ENCODE measurements at regions not wholly inside any gene's neighbourhood (a gene's known extent, or its start where the extent isn't known, plus 50 kb on each side); places are given as distances from the start of the nearest gene placed in this dataset.

DNA sequence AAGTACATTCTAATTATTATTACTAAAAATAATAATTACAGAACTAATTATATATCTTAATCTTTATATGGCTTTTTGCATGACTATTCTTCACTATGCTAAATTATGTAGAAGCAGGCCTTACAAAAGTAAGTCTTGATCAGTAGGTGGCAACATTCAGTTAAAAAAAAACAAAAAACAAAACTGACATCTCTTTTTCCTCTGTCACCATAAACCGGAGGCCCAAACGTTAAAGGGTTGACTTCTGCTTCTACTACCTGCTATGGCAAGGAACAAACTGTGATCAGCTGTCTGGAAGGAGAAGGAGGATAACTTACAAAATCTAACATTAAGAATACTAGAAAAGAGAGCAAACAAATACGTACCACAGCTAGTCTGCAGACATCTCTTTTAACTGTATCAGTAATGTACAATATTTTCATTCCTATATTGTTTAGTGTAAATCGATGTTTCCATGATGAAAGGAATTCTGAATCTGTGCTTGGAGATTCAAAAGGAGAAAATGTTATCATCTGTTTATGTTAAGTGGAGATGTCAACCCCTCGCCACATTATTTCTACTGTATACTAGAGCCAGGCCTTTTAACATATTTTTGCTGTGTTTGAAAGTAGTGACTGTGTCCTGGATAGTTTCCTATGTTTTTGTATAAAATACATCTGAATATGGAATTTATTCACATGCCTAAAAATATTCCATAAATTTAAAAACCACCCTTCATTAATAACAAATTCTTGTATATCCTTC, 1525.4 kb downstream of the SLITRK1 start:
- TF ChIP-seq, protein P1, sequence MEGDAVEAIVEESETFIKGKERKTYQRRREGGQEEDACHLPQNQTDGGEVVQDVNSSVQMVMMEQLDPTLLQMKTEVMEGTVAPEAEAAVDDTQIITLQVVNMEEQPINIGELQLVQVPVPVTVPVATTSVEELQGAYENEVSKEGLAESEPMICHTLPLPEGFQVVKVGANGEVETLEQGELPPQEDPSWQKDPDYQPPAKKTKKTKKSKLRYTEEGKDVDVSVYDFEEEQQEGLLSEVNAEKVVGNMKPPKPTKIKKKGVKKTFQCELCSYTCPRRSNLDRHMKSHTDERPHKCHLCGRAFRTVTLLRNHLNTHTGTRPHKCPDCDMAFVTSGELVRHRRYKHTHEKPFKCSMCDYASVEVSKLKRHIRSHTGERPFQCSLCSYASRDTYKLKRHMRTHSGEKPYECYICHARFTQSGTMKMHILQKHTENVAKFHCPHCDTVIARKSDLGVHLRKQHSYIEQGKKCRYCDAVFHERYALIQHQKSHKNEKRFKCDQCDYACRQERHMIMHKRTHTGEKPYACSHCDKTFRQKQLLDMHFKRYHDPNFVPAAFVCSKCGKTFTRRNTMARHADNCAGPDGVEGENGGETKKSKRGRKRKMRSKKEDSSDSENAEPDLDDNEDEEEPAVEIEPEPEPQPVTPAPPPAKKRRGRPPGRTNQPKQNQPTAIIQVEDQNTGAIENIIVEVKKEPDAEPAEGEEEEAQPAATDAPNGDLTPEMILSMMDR (IDR thresholded peaks at IDR 0.05; ENCODE audit: low read depth, low read length), result no peak
- H3K4me3 ChIP-seq (ENCODE audit: low read depth, low read length), result no peak overlapping the region

DNA sequence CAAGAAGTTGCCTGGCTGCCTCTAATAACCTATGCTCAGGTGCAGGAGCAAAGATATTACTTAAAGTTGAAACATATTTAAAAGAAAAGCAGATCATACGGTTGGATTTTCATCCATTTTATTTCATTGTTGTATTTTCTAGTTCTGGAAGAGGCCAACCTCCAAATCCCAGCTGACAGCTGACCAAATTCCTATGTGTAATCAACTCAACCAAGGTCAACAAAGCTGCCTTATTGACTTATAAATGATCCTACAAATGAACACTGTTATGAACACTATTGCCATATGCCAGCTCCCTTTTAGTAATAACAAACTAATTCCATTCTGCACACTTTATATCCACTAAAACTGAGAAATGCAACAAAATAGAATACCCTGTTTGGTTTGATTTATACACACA, 1537.4 kb downstream of the SLITRK1 start:
- TF ChIP-seq, protein P1 (IDR thresholded peaks at IDR 0.05; ENCODE audit: low read depth, low read length), result no peak
- no peak overlapping the region for H3K4me3 ChIP-seq (ENCODE audit: low read depth, low read length)

DNA sequence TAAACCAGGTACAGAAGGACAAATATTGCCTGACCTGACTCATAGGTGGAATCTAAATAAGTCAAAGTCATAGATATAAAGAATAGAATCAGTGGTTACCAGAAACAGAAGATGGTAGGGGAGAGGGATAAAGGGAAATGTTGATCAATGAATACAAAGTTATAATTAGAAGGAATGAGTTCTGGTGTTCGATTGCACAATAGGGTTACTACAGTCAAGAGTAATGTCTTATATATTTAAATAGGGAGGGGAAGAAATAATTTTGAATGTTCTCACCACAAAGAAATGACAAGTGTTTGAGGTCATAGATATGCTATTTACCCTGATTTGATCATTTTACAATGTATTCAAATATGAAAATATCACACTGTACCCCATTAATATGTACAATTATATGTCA, 1541.2 kb downstream of the SLITRK1 start:
- TF ChIP-seq, protein P1 (IDR thresholded peaks at IDR 0.05; ENCODE audit: low read depth, low read length), result no peak

DNA sequence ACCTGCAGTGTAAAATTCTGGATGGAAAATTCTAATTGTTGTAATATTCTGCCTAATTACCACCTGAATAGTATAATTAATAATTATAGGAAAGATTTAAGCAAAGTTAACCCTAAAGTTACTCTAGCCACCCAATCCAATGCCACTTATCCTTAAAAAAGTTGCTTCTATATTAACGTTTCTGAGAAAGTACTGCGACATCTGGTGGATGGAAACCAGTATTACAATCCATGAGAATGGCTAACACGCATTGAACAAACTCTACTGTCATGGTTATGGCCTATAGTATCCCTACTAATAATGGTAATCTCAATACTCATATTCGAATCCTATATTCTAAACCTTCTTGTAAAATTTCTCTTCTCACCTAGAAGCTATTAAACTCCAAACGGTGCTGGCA, 1551.8 kb downstream of the SLITRK1 start:
- H3K4me3 ChIP-seq (ENCODE audit: low read depth, low read length), result no peak overlapping the region
- TF ChIP-seq, protein P1 (IDR thresholded peaks at IDR 0.05; ENCODE audit: low read depth, low read length), result no peak

More for the DNA sequence above, 1541.2 kb downstream of the SLITRK1 start:
- H3K4me3 ChIP-seq (ENCODE audit: low read depth, low read length), result no peak overlapping the region

- TF ChIP-seq, protein P1 (IDR thresholded peaks at IDR 0.05; ENCODE audit: low read depth, low read length), result no peak
- H3K4me3 ChIP-seq (ENCODE audit: low read depth, low read length), result no peak overlapping the region
Measured at GRCh38 chr13:82323101-82323500, 1559.2 kb downstream of the SLITRK1 start.

DNA sequence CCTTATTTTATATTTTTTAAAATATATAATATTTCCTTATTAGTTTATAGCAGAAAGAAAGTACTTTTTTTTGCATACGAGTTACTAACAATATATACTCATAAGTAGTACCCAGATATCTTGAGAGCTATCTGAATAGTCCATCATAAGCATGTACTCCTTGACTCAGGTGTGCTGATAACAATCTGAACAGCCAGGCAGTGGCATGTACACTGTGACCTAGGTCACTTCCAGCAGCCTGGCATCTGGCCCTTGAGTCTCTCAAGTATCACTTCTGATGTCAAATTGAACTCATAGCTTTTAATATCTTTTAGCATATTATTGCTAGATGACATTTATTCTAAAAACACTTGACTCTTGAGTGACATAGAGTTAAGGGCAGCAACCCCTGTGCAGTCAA, 1576.7 kb downstream of the SLITRK1 start:
- TF ChIP-seq, protein P1 (IDR thresholded peaks at IDR 0.05; ENCODE audit: low read depth, low read length), result no peak
- H3K4me3 ChIP-seq (ENCODE audit: low read depth, low read length), result no peak overlapping the region

GRCh38 chr13:82298106-82298505, 1584.2 kb downstream of the SLITRK1 start:
- TF ChIP-seq, protein P1 (IDR thresholded peaks at IDR 0.05; ENCODE audit: low read depth, low read length), result no peak
- no peak overlapping the region for H3K4me3 ChIP-seq (ENCODE audit: low read depth, low read length)

Data from WI38 (cell line).